GM18507 (cell line): ENCODE measurements at regions not wholly inside any gene's neighbourhood (a gene's known extent, or its start where the extent isn't known, plus 50 kb on each side); places are given as distances from the start of the nearest gene placed in this dataset.
"Not testable (repeated sequence)": the region's sequence is repeated elsewhere in the genome, so short reads cannot be mapped to it uniquely, and the experiment has no call there.

ENCODE experiments used
- DNase-seq: peaks from one replicate; pipeline ENCODE4 v3.0.0; 2011; ENCODE audit warnings: low read depth; ENCODE audit not compliant: insufficient read length; ENCODE audit errors: extremely low spot score
- FAIRE-seq: peaks from 2 replicates; lab custom pipeline; 2011; peaks lifted over from hg19 to GRCh38; lab: Jason Lieb, UNC

DNA sequence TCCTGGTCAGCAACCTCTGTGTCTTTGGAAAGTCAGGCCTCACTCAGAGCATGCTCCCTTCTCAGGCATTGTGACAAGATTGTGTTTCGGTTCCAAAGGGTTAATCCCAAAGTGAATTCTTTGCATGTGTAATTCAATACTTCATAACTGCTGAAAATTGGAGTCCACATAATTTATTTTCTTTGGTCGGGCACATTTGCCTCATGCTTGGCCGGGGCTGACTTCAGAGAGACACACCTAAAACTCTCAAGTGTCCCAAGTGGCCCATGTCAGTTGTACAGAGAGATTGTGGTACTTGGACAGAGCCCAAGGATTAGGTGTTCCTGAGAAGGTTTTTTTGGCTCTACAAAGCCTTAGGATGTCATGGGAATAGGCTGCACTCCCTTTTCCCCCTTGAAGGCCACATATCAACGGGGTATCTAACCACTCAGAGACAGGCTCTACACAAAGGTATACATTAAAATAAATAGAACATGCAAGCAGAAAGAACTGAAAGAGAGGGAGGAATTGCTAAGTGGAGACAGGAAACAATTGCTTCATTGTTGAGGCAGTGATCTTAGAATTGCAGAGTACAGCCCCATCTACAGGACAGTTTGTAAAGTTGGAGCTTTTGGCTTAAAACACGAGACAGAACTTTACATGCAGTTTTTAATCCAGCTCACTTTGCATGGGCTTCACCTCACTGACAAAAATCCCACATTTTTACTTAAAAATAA lies 1232.3 kb upstream of the ZEB2 start:
- peak; percentile 75 for FAIRE-seq
- no peak for DNase-seq

DNA sequence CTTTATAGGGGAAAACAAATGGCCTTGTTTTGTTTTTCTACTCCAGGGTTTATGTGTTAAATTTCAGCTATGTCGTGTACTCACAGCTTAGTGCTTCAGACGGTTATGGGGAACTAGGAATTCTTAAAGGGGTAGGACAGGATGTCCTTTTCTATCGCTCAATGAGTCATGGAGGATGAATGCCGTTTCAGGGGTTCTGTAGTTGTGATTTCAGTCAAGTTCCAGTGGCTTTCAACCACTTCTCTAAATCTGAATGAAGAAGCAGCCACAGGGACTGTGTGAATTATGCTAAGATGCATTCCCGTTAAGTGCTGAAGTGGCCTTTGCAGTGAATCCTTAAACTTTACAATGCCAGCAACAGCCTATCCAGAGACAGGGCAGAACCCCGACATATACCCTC lies 1231.7 kb upstream of the ZEB2 start:
- DNase-seq (no peak), FAIRE-seq (peak; percentile 80)

DNA sequence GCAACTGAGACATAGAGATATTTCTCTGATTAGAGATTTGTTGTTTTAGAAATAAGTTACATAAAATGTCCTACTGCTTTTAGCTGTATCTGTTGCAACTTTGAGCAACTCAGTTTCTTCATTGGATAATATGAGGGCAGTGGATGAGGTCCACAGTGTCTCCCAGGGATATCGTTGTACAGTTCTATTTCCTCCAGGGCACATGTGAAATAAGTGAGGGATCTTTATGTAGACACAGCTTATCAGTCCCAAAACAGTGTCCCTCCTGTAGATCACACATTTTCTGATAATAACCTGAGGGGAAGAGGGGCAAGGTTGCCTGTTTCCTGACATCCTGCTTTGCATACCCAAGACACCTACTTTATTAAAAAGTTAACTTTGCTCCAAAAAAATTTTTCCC lies 1231.2 kb upstream of the ZEB2 start:
- FAIRE-seq, result no peak
- no peak for DNase-seq

DNA sequence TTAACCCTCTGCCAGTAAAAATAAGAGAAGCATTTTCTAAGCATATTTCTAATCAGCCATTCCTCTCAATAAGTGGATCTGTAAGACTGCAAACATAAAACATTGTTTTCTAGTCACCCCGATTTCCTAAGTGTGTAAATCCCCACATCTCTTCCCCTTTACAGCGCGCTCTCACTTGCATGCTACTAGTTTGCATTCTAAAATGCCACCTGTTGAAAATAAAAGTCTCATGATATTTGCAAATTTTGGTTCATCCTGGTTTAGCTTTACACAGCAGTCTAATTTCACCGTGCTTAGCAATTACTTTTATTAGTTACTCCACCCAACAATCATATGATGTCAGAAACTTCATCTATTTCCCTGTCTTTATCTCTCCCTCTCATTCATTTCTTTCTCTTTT lies 1230.7 kb upstream of the ZEB2 start:
- no peak for DNase-seq
- no peak for FAIRE-seq

DNA sequence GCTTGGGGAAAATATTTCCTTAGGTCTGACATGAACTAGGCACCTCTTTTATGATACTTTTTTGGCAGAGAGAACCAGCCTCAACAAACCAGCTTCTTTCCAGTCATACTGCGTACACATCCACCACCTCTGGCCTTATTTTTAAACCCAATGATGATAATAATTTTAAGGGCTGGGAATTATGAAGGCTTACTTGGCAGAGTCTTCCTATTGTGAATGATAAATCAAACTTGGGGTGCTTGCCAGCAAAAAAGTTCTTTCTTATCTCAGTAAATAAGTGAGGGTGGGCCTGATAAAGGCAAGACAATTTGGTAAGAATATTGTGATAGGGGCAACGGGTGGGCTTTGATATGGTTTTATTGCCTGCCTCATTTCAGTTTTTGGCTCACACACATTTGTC lies 1230.2 kb upstream of the ZEB2 start:
- DNase-seq (no peak), FAIRE-seq (no peak)

DNA sequence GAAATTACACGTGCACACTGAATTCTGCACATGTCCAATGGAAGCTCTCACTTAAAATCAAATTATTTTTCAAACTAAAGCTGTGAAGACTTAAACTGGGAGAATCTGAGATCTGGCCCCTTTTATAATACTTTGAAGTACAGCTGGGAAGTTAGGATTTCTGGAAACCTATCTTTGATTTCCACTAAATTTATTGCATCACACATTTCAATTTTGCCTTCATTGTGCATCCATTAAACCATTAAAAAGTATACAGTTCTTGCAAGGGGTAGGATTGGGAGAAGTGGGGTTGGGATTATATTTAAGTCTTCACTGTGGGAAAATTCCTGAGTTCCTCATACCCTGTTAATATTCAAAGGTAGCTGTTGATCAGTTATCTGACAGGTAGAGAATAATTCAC lies 1229.6 kb upstream of the ZEB2 start:
- FAIRE-seq, result no peak

DNA sequence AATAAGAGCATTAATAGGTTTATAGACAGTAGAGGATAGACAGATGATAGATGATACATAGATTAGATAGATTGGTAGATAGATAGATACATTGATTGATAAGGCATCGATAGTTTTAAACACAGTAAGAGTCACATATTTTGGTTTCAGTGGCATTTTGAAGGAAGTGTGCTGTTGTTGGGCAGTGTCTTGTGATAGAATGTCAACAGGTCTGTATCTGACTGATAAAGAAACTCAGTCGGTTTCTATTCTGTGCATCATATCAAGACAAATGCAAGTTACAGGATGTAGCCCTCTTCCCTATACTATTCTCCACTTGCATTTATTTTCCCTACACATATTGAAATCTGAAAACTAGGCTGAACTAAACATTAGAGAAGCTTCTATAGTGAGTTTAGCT lies 1229.0 kb upstream of the ZEB2 start:
- DNase-seq (no peak), FAIRE-seq (peak; percentile 65)

More for the DNA sequence above, 1229.6 kb upstream of the ZEB2 start:
- no peak for DNase-seq

DNA sequence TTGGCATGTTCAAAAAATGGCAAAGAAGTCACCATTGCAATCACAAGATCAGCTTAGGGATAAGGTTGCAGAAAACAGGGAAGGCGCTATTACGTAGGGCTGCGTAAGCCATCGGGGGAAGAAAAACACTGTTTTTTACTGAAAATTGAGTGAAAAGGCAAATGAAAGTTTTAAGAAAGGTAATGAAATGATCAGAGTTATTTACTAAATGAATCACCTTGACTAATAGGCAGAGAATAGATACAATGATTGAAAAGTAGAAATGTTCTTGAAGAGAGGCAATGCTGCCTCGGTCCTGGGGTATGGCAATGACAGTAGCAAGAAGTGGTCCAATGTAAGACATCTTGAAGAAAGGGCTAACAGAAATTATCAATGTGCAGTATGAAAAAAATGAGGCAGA lies 1227.8 kb upstream of the ZEB2 start:
- DNase-seq, result no peak
- no peak for FAIRE-seq

DNA sequence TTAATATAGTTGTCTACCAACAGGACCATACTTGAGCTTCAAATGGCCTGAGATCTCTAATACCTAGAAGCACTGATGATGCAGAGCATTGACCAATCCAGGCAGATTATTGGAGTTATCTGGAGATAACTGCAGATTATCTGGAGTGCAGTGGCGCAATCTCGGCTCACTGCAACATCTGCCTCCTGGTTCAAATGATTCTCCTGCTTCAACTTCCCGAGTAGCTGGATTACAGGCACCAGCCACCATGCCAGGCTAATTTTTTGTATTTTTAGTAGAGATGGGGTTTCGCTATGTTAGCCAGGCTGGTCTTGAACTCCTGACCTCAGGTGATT lies 1225.4 kb upstream of the ZEB2 start:
- not testable (repeated sequence) for FAIRE-seq, DNase-seq

DNA sequence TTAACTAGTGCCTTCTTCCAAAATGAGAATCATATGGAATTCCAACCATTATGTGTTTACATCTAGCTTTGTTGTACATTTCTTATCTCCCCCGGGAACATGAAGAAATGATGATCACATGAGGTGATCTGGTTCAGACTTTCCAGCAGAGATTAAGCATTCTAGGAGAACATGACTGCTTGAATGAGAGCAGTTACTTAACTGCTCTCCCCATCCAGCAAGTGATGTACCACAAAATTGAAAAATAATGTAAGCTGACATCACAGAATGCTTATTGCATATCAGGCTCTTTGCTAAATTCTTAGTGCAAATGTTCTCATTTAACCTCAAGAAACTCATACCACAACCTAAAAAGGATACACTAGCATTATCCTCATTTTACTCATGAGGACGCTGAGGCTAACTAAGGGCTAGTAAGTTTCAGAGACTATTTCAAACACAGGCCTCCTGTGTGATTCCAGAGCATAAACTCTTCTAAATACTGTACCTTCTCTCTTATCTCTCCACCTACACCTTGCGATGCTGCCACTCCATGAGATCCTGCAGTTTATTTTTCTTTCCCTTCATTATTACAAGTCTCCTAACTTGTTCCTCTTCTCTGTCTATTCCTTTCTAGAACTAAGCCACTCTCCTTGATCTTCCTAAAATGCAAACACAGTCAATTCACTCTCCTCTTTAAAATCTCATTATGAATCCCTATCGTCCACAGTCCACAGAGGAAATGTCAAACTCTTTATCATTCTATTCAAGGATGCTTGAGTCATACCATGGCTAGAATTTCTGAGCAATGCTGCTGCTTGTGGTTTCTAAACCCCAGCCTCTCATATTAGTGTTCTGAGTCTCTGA lies 1224.8 kb upstream of the ZEB2 start:
- DNase-seq (no peak), FAIRE-seq (no peak)

DNA sequence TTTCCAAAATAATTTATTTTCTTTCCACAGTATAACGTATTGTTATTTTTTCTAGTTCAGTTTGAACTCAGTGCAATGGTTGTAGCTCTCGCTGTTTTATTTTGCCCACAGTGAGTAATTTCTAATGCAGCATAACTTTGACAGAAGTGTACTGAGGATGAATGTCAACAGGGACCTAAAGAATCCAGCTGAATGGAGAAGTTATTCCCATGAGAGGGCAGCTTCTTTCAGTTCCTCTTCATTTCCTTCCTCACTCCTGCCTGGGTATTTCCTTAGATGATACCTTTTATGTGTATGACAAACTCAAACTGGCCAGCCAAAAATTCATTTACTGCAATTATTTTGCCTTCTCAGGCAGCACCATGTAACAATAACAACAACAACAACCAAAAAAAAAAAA lies 1223.1 kb upstream of the ZEB2 start:
- no peak for FAIRE-seq
- DNase-seq, result no peak

DNA sequence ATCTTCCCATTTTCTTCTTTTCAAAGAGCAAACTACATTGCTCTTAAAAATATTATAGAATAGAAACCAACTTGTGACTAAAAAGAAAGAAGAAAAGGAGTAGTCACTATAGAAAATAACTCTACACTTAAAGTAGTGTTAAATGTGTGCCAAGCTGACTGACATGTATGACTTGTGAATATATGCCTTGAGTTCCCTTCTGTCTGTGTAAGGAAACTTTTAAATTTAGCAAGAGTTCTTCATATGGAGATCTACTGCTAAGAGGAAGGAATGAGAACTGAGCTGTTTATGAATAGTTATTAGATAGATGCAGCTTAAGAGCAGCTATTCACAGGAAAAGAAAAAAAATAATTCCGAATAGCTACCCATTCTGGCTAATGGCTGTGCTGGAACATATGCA lies 1221.7 kb upstream of the ZEB2 start:
- FAIRE-seq, result no peak

DNA sequence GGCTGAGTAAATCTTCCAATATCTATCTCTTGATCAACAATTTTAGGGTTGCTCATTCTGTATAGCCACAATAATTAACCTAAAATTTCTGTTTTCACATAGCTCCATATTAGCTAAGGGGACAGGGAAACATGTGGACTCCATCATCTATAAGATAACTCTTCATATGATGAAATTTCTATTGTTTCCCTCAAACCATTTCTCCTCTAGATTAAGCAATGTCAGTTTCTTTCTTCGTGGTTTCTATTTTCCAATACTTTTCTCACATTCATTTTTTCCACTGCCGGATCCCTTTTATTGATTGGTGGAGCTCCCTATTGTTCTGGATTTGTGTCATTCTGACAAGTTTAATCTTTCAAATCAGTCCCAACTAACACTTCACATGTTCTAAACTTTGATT lies 1221.3 kb upstream of the ZEB2 start:
- FAIRE-seq (no peak), DNase-seq (no peak)

More for the DNA sequence above, 1221.7 kb upstream of the ZEB2 start:
- DNase-seq, result no peak

DNA sequence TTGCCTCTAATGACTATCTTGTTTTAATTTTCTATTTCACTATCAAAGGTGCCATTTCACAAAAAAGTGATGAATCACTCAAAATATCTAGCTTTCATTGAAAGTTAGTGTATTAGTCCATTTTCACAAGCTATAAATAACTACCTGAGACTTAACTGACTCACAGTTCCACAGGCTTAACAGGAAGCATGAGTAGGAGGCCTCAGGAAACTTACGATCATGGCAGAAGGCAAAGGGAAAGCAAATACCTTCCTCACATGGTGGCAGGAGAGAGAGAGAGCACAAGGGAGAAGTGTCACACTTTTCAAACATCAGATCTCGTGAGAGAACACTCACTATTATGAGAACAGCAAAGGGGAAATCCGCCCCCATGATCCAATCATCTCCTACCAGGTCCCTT lies 1220.4 kb upstream of the ZEB2 start:
- FAIRE-seq (peak; percentile 24), DNase-seq (no peak)

DNA sequence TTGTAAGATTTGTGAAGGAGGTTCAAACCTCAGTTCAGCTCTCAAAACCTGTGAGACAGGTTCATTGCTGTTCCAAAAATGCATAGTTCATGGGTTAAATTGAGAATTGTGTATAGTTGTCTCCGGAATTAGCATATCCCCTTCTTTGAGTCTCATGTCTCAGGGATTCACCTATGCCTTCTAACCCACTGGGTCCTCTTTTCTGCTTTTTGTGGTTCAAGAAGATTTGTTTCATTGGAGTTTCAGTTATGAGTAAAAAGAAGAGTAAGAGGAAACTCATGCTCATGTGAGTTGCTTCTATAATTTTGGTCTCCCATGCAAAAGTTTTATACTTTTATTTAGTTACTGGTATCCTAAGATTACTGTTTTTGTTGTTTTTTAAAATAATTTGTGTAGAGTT lies 1219.8 kb upstream of the ZEB2 start:
- no peak for FAIRE-seq
- no peak for DNase-seq

DNA sequence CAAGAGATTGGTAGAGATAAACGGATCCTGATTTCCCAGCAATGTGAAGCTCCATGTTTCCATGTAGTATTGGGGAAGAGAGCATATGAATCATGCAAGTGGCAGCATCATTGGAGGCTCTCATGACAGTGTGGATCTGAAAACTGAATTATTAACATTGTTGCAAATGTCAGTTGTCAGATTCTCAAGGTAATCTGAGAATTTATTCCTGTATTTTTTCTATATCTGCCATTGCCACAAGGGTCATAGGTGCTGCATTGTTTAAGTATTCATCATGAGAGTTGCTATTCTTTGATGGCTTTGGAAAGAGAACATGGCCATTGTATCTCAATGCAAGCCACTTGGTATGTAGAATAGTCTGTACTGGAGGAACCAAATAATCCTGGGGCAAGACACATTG lies 1217.0 kb upstream of the ZEB2 start:
- no peak for DNase-seq
- no peak for FAIRE-seq

DNA sequence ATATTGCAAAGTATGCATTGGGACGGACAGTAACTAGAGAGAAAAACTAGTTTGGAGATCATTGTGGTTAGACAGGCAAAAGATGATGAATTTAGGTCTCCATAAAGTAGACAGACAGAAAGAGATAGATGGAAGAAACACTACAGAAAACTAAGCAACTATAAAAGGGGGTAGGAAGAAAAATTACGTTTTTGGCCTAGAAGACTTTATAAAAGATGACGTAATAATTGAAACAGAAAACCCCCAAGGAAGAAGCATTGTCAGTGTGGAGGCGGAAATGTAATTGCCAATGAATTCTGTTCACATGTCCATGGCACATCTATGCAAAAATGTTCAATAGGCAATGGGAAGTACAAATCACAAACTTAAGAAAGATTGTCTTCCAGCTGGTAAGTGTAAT lies 1211.5 kb upstream of the ZEB2 start:
- DNase-seq, result no peak
- FAIRE-seq, result no peak

DNA sequence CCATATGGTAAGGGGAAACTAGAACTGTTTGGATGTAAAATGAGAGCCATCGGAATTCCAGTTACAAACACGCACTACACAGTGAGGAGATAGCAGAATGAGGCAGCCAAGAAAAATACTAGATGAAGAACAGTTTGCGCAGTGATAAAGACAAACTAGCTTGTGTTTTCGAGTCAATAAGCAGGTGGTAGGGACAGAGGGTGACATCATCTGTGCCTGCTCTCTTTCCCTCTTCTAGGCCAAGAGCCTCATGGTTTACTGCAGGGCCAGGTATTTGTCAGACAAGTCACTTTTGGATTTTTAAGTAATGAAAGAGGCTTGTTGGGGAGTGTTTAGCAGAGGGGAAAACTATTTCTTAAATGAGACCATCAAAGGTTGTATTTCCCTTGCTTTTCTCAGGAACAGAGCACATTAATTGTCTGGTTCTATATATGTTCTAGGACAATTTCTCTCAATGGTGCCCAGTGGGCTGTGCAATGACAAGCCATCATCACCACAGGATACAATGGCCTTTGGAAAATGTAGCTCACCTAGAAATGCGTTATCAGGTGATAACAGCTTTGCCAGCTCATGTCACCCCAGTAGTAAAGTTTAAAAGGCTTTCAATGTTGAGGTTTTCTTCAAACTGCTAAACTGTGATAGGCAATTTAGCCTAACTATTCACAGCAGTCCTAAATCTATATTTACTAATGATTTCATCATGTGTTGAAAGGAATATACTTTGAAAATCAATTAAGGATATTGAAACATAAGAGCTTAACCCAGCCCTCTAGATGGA lies 1210.3 kb upstream of the ZEB2 start:
- FAIRE-seq, result no peak
- no peak for DNase-seq

DNA sequence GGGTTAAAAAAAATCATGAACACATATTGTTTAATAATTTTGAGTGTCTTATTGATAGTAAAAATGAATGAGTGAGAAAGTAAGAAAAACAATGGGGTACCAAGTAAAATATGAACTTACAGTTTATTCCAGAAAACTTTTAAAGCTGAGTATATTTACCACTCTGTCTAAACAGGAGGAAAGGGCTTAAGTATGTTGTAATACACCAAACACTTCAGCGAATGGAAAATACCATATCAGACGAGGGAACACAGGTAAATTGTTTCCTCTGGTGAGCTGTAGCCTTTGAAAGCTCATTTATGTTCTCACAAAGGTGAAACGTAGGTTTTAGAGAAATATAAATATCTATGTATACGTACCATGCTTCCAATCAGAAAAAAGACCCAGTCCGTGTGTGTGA lies 1209.6 kb upstream of the ZEB2 start:
- no peak for DNase-seq
- FAIRE-seq, result no peak

DNA sequence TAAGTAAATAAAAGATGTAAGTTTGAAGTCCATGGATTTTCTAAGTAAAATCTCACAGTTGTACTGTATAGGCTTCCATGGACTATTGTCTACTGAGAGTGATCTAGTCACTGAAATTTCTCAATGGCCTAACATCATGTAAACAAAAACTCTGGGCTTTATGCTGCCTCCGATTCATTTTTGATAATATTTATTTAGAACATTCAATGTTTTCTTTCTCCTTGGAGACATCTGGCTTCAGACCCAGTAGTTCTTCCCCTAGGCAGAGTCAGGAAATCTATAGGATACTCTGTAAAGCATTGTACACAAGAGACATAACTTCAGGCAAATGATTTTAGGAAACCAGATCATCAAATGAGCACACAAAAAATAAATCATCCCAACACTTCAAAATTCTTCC lies 1208.6 kb upstream of the ZEB2 start:
- FAIRE-seq (no peak), DNase-seq (no peak)

DNA sequence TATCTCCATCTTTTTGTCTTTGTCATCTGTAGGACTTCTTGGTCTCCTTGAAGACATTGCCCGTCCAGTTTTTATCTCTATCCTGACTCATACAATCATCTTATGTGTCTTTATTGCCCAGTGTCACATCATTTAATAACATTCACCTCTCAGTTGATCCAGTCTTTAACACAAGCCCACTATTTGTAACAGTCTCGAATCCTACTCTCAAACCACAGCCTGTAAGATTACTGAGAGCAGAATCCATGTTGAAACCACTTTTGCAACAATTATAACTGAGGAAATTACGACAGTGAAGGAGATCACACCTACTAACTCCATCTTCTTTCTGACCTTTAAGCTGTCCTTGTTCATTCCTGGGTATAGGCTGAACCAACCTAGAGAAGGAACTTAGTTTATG lies 1206.0 kb upstream of the ZEB2 start:
- no peak for DNase-seq
- no peak for FAIRE-seq
